HL-60 (cell line): ENCODE measurements at regions not wholly inside any gene's neighbourhood (a gene's known extent, or its start where the extent isn't known, plus 50 kb on each side); places are given as distances from the start of the nearest gene placed in this dataset.

Source experiments
- DNase-seq, 2 experiments: peaks; one replicate each; pipeline ENCODE4 v3.0.0-alpha.2; 2010 to 2020; ENCODE audit warnings: low read depth in 1 of 2, low spot score in 1 of 2
- H3K27ac ChIP-seq: fragments of 250-450 bp; sonication (Bioruptor Pico); replicated peaks from 2 replicates; pipeline ENCODE4 v1.5.1; 2020; ENCODE audit warnings: mild to moderate bottlenecking, moderate library complexity
- H3K27me3 ChIP-seq: fragments of 250-450 bp; sonication (Bioruptor Pico); 2 replicates; pipeline ENCODE4 v1.5.1; 2021; ENCODE audit warnings: mild to moderate bottlenecking, moderate library complexity; ENCODE audit not compliant: insufficient read depth, poor library complexity, severe bottlenecking
- H3K4me3 ChIP-seq: replicated peaks from 2 replicates; pipeline ENCODE4 v1.5.1; 2011; ENCODE audit warnings: mild to moderate bottlenecking, control low read depth, low read length; ENCODE audit not compliant: insufficient read depth
- CTCF ChIP-seq: IDR thresholded peaks from one replicate; pipeline ENCODE4 v1.5.1; 2011; ENCODE audit warnings: low read length, control low read depth, inconsistent platforms; ENCODE audit not compliant: insufficient read depth
- GABPA ChIP-seq: IDR thresholded peaks from 2 replicates; pipeline ENCODE4 v1.6.1; 2012; ENCODE audit warnings: low read depth
- POLR2AphosphoS5 ChIP-seq: IDR thresholded peaks from 2 replicates; pipeline ENCODE4 v1.6.1; 2012; ENCODE audit warnings: low read depth
- REST ChIP-seq: IDR thresholded peaks from 2 replicates; pipeline ENCODE4 v1.6.1; 2012; ENCODE audit warnings: low read depth; ENCODE audit not compliant: insufficient replicate concordance
- SPI1 ChIP-seq: IDR thresholded peaks from 2 replicates; pipeline ENCODE4 v1.6.1; 2012; ENCODE audit warnings: low read depth, mild to moderate bottlenecking, borderline replicate concordance

GRCh38 chr2:38168710-38169480 is 92.9 kb upstream of the CYP1B1 start:
- DNase-seq, result peak; percentile 50 to 66
- Histone ChIP-seq H3K27ac (peak overlapping the region; percentile 51), H3K27me3 (no peaks in the 10 kb centered on the region), H3K4me3 (no peak overlapping the region)
- no peak for TF ChIP-seq POLR2AphosphoS5
- no peak for TF ChIP-seq GABPA
- no peak for TF ChIP-seq SPI1
- no peak for TF ChIP-seq CTCF
- TF ChIP-seq REST, result no peak

GRCh38 chr2:38167968-38168350 is 92.0 kb upstream of the CYP1B1 start:
- H3K27me3 ChIP-seq, result no peaks in the 10 kb centered on the region
- no peak overlapping the region for H3K4me3 ChIP-seq
- H3K27ac ChIP-seq, result no peak overlapping the region
- TF ChIP-seq CTCF (no peak), GABPA (no peak), REST (no peak), SPI1 (no peak), POLR2AphosphoS5 (no peak)
- DNase-seq, result no peak

- no peak for DNase-seq
- TF ChIP-seq REST (no peak), CTCF (no peak), GABPA (no peak), POLR2AphosphoS5 (no peak), SPI1 (no peak)
- no peak overlapping the region for H3K27ac ChIP-seq
- no peak overlapping the region for H3K4me3 ChIP-seq
- no peaks in the 10 kb centered on the region for H3K27me3 ChIP-seq
Observed at GRCh38 chr2:38165698-38166097, 89.7 kb upstream of the CYP1B1 start.
